Tibial nerve (tissue), 3 donors: ENCODE measurements at regions not wholly inside any gene's neighbourhood (a gene's known extent, or its start where the extent isn't known, plus 50 kb on each side); places are given as distances from the start of the nearest gene placed in this dataset.

Experiments
- CTCF ChIP-seq, 5 experiments: fragments of 200-600 bp in 3 of 5; fragments of 450-650 bp in 2 of 5; sonication (generic) in 3 of 5; IDR thresholded peaks; one replicate each; pipeline ENCODE4 v1.5.1; 2016 to 2019; ENCODE audit warnings: antibody characterized with exemption in 5 of 5, mild to moderate bottlenecking in 3 of 5, moderate library complexity in 2 of 5
- POLR2A ChIP-seq, 2 donors: fragments of 450-650 bp; IDR thresholded peaks; one replicate each; pipeline ENCODE4 v1.6.1; 2017; ENCODE audit warnings: antibody characterized with exemption in 2 of 2, mild to moderate bottlenecking in 2 of 2, moderate library complexity in 2 of 2

- TF ChIP-seq CTCF (IDR thresholded peaks at IDR 0.05) (no peak), POLR2A (IDR thresholded peaks at IDR 0.05) (no peak)
These were observed 66.8 kb upstream of the CTLA4 start for GRCh38 chr2:203800783-203801182.
